ENCODE measurements at regions not wholly inside any gene's neighbourhood (a gene's known extent, or its start where the extent isn't known, plus 50 kb on each side); places are given as distances from the start of the nearest gene placed in this dataset.
"Not testable (repeated sequence)": the region's sequence is repeated elsewhere in the genome, so short reads cannot be mapped to it uniquely, and the experiment has no call there.

- DNase-seq (ENCODE audit: low read depth): no peak
Measured at GRCh38 chrX:6990552-6991193, 156.8 kb upstream of the STS start.

- DNase-seq (ENCODE audit: low read depth): no peak
Measured at GRCh38 chrX:6989858-6990257, 157.7 kb upstream of the STS start.

- not testable (repeated sequence) for DNase-seq (ENCODE audit: low read depth)
Measured at GRCh38 chrX:6988694-6989093, 158.8 kb upstream of the STS start.

GRCh38 chrX:6986915-6987314, 160.6 kb upstream of the STS start:
- DNase-seq (ENCODE audit: low read depth): no peak

GRCh38 chrX:6985537-6985936, 162.0 kb upstream of the STS start:
- DNase-seq (ENCODE audit: low read depth): no peak

- DNase-seq (ENCODE audit: low read depth): no peak
Measured at GRCh38 chrX:6983207-6983955, 164.1 kb upstream of the STS start.

GRCh38 chrX:6981718-6982406, 165.7 kb upstream of the STS start:
- DNase-seq (ENCODE audit: low read depth): no peak

- DNase-seq (ENCODE audit: low read depth): no peak
Measured at GRCh38 chrX:6980981-6981380, 166.5 kb upstream of the STS start.

- DNase-seq (ENCODE audit: low read depth): no peak
Measured at GRCh38 chrX:6968231-6968630, 179.3 kb upstream of the STS start.

- DNase-seq (ENCODE audit: low read depth): no peak
Measured at GRCh38 chrX:6965729-6966128, 181.8 kb upstream of the STS start.

GRCh38 chrX:6962006-6962355, 185.5 kb upstream of the STS start:
- no peak for DNase-seq (ENCODE audit: low read depth)

- no peak for DNase-seq (ENCODE audit: low read depth)
Measured at GRCh38 chrX:6961286-6962005, 186.1 kb upstream of the STS start.

- no peak for DNase-seq (ENCODE audit: low read depth)
Measured at GRCh38 chrX:6959006-6959405, 188.5 kb upstream of the STS start.

GRCh38 chrX:6954836-6955235, 192.7 kb upstream of the STS start:
- no peak for DNase-seq (ENCODE audit: low read depth)

GRCh38 chrX:6946168-6946567, 201.3 kb upstream of the STS start:
- no peak for DNase-seq (ENCODE audit: low read depth)

- DNase-seq (ENCODE audit: low read depth): no peak
Measured at GRCh38 chrX:6941041-6941440, 206.5 kb upstream of the STS start.

- not testable (repeated sequence) for DNase-seq (ENCODE audit: low read depth)
Measured at GRCh38 chrX:6932942-6933341, 214.6 kb upstream of the STS start.

- DNase-seq (ENCODE audit: low read depth): no peak
Measured at GRCh38 chrX:6930307-6930849, 217.1 kb upstream of the STS start.

GRCh38 chrX:6924443-6925077, 223.0 kb upstream of the STS start:
- no peak for DNase-seq (ENCODE audit: low read depth)

GRCh38 chrX:6917666-6918065, 229.8 kb upstream of the STS start:
- no peak for DNase-seq (ENCODE audit: low read depth)

GRCh38 chrX:6910218-6910617, 237.3 kb upstream of the STS start:
- no peak for DNase-seq (ENCODE audit: low read depth)

- no peak for DNase-seq (ENCODE audit: low read depth)
Measured at GRCh38 chrX:6909396-6909795, 238.1 kb upstream of the STS start.

Measured in HS-27A (cell line).